ENCODE measurements at regions not wholly inside any gene's neighbourhood (a gene's known extent, or its start where the extent isn't known, plus 50 kb on each side); places are given as distances from the start of the nearest gene placed in this dataset.
"Not testable (repeated sequence)": the region's sequence is repeated elsewhere in the genome, so short reads cannot be mapped to it uniquely, and the experiment has no call there.

DNA sequence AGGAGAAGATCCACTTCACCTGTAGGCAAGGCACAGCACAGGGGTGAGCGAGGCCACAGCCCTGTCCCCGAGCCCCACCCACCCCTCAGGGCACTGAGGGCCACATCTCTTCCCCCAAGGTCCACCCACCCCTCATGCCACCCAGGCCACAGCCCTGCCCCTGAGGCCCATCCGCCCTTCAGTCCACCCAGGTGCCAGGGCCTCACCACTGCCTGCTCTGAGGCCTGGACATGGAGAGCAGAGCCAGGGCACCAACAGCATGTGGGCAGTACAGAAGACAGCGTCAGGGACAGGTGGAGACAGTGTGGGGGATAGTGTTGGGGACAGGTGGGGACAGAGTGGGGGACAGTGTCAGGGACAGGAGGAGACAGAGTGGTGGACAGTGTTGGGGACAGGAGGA, 138.3 kb downstream of the TMEM121 start:
- TF ChIP-seq, protein P1, sequence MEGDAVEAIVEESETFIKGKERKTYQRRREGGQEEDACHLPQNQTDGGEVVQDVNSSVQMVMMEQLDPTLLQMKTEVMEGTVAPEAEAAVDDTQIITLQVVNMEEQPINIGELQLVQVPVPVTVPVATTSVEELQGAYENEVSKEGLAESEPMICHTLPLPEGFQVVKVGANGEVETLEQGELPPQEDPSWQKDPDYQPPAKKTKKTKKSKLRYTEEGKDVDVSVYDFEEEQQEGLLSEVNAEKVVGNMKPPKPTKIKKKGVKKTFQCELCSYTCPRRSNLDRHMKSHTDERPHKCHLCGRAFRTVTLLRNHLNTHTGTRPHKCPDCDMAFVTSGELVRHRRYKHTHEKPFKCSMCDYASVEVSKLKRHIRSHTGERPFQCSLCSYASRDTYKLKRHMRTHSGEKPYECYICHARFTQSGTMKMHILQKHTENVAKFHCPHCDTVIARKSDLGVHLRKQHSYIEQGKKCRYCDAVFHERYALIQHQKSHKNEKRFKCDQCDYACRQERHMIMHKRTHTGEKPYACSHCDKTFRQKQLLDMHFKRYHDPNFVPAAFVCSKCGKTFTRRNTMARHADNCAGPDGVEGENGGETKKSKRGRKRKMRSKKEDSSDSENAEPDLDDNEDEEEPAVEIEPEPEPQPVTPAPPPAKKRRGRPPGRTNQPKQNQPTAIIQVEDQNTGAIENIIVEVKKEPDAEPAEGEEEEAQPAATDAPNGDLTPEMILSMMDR (IDR thresholded peaks at IDR 0.05; ENCODE audit: extremely low read depth, missing control alignments), result no peak
- DNase-seq (ENCODE audit: low spot score), result no peak

DNA sequence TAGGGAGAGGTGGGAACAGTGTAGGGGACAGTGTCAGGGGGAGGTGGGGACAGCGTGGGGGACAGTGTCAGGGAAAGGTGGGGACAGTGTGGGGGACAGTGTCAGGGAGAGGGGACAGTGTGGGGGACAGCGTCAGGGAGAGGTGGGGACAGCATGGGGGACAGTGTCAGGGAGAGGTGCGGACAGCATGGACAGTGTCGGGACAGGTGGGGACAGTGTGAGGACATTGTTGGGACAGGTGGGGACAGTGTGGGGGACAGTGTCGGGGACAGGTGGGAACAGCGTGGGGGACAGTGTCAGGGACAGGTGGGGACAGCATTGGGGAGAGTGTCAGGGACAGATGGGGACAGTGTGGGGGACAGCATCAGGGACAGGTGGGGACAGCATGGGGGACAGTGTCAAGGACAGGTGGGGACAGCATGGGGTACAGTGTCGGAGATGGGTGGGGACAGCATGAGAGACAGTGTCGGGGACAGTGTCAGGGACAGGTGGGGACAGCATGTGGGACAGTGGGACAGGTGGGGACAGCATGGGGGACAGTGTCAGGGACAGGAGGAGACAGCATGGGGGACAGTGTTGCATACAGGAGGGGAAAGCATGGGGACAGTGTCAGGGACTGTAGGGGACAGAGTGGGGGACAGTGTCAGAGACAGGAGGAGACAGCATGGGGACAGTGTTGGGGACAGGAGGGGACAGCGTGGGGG, 139.0 kb downstream of the TMEM121 start:
- no peak for DNase-seq (ENCODE audit: low spot score)
- TF ChIP-seq, protein P1 (IDR thresholded peaks at IDR 0.05; ENCODE audit: extremely low read depth, missing control alignments), result no peak

DNA sequence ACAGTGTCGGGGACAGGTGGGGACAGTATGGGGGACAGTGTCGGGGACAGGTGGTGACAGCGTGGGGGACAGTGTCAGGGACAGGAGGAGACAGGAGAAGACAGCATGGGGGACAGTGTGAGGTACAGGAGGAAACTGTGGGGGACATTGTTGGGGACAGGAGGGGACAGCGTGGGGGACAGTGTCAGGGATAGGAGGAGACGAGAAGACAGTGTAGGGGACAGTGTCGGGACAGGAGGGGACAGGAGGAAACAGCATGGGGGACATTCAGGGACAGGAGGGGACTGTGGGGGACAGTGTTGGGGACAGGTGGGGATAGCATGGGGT, 139.5 kb downstream of the TMEM121 start:
- DNase-seq (ENCODE audit: low spot score), result no peak
- TF ChIP-seq, protein P1 (IDR thresholded peaks at IDR 0.05; ENCODE audit: extremely low read depth, missing control alignments), result no peak

DNA sequence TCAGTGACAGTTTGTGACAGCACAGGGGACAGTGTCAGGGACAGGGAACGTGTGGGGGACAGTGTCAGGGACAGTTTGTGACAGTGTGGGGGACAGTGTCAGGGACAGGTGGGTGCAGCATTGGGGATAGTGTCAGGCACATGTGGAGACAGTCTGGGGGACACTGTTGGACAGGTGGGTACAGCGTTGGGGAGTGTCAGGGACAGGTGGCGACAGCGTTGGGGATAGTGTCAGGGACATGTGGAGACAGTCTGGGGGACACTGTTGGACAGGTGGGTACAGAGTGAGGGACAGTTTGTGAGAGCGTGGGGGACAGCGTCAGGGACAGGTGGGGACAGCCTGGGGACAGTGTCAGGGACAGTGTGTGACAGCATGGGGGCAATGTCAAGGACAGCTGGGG, 140.0 kb downstream of the TMEM121 start:
- TF ChIP-seq, protein P1 (IDR thresholded peaks at IDR 0.05; ENCODE audit: extremely low read depth, missing control alignments), result no peak
- no peak for DNase-seq (ENCODE audit: low spot score)

DNA sequence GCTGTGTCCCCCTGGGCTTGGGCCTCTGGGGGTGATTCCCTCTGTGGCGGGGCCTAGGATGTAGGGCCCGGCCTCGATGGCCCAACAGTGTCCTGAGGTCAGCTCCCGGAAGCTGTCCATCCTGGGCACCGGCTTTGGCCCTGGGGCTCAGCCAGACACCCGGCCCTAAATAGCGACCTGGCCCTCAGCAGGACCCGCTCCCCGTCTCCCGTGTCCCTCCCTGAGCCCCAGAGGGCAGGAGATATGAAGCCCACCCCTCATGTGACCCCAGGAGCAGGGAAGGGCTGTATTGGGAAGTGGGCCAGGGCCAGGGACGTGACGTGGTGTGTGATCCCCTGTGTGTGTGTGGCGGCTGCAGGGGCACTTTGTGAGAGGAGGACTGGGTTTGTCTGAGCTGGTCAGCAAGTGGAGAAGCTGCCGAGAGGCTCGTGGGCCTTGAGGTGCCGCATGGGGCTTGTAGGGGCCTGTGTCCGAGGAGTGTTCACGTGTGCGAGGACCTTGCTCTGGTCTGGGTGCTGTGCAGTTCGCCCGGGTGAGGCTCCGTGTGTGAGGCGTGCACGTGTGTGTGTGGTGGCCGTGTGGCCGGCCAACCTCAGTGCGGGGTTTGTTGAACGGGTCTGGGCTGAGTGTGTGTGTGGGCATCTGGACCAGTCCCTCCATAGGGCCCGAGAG, 140.7 kb downstream of the TMEM121 start:
- not testable (repeated sequence) for DNase-seq (ENCODE audit: low spot score)

DNA sequence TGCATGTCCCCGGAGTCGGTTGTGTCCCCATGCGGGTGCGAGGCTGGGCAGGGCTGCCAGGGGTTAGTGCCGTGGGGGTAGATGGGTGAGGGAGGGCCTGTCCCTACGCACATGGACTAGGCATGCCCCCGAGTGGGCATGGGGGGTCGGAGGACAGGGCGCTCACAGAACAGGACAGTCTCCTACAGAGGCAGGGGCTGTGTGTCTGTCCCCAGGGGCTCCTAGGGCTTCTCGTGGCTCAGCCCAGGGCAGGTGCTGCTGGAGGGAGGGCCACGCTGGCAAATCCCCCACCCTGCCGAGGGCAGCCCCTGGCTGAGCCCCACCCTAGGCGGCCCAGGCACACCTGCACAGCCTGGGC, 141.3 kb downstream of the TMEM121 start:
- not testable (repeated sequence) for DNase-seq (ENCODE audit: low spot score)

DNA sequence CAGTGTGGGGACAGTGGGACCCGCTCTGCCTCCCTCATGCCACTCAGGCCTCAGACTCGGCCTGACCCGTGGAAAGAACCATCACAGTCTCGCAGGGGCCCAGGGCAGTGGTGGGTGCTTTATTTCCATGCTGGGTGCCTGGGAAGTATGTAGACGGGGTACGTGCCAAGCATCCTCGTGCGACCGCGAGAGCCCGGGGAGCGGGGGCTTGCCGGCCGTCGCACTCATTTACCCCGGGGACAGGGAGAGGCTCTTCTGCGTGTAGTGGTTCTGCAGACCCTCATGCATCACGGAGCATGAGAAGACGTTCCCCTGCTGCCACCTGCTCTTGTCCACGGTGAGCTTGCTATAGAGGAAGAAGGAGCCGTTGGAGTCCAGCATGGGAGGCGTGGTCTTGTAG, 141.6 kb downstream of the TMEM121 start:
- DNase-seq (ENCODE audit: low spot score), result not testable (repeated sequence)

DNA sequence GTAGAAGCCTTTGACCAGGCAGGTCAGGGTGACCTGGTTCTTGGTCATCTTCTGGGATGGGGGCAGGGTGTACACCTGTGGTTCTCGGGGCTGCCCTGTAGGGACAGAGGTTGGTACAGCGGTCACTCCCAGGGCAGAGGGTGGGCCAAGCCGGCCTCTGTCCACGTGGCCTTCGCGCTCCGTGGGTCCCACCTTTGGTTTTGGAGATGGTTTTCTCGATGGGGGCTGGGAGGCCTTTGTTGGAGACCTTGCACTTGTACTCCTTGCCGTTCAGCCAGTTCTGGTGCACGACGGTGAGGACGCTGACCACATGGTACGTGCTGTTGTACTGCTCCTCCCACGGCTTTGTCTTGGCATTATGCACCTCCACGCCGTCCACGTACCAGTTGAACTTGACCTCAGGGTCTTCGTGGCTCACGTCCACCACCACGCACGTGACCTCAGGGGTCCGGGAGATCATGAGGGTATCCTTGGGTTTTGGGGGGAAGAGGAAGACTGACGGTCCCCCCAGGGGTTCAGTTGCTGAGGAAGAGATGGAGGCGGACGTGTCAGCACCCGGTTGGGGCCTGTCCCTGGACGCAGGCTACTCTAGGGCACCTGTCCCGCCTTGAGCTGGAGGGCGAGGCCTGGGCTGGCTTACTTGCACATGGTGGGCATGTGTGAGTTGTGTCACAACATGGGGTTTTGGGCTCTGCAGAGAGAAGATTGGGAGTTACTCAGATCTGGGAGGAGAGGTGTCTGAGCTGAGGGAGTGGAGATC, 142.3 kb downstream of the TMEM121 start:
- not testable (repeated sequence) for DNase-seq (ENCODE audit: low spot score)

DNA sequence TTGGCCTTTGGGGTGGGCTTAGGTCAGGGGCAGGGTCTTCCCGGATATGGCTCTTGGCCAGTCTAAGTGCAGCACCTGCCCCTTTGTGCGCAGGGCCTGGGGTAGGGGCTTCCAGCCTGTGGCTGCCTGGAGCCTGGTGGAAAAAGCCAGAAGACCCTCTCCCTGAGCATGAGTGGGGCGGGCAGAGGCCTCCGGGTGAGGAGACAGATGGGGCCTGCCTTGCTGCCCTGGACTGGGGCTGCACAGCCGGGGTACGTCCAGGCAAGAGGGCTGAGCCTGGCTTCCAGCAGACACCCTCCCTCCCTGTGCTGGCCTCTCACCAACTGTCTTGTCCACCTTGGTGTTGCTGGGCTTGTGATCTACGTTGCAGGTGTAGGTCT, 142.8 kb downstream of the TMEM121 start:
- DNase-seq (ENCODE audit: low spot score), result not testable (repeated sequence)

DNA sequence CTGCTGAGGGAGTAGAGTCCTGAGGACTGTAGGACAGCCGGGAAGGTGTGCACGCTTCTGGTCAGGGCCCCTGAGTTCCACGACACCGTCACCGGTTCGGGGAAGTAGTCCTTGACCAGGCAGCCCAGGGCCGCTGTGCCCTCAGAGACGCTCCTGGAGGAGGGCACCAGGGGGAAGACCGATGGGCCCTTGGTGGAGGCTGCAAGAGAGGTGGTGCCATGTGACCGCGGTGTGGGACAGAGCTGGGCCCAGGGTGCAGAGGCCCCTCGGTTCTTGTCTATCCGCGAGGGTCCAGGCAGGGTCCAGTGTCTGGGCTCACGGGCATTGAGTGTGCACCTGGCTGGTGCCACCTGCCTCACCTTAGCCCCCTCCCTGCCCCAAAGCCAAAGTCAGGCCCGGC, 143.3 kb downstream of the TMEM121 start:
- DNase-seq (ENCODE audit: low spot score), result not testable (repeated sequence)

DNA sequence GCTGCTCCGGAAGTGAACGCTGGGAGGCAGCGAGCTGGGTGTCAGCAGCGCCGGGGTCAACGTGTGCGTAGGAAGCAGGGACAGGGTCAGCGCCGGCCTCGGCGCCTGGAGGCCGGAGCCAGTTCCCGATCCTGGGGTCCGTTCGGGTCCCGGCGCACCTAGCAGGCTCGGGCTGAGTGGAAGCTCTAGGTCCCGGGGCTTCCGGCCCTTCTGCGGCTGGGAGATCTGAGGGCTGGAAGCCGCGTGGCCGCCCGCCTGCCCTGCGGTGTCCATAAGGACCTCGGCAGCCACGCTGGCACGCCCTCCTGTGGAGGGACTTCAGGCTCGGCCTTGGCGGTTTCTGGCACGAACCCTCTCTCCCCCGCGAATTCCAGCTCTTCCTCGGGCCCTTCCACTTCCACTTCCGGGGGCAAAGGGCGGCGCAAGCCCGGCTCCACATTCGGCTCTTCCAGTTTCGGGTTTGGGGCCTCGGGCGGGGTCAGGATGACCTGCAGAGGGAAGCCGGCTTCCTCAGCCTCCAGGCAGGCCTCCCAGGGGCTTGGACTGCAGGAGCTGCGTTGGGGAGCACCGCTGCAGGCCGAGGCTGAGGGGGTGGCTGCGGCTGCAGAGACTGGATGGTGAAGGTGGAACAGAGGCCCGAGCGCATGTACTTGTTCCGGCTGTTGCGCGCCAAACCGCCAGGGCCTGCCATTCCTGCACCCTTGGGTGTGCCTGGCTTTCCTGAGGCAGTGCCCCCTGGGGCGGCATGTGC, 146.2 kb downstream of the TMEM121 start:
- not testable (repeated sequence) for DNase-seq (ENCODE audit: low spot score)

DNA sequence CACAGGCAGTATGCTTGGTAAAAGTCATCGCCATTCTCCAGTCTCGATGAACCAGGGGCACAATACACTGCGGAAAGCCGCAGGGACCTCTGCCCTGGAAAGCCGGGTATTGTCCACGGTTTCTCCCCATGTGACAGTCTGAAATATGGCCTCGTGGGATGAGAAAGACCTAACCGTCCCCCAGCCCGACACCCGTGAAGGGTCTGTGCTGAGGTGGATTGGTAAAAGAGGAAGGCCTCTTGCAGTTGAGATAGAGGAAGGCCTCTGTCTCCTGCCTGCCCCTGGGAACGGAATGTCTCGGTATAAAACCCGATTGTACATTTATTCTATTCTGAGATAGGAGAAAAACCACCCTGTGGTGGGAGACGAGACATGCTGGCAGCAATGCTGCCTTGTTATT, 149.1 kb downstream of the TMEM121 start:
- not testable (repeated sequence) for DNase-seq (ENCODE audit: low spot score)

DNA sequence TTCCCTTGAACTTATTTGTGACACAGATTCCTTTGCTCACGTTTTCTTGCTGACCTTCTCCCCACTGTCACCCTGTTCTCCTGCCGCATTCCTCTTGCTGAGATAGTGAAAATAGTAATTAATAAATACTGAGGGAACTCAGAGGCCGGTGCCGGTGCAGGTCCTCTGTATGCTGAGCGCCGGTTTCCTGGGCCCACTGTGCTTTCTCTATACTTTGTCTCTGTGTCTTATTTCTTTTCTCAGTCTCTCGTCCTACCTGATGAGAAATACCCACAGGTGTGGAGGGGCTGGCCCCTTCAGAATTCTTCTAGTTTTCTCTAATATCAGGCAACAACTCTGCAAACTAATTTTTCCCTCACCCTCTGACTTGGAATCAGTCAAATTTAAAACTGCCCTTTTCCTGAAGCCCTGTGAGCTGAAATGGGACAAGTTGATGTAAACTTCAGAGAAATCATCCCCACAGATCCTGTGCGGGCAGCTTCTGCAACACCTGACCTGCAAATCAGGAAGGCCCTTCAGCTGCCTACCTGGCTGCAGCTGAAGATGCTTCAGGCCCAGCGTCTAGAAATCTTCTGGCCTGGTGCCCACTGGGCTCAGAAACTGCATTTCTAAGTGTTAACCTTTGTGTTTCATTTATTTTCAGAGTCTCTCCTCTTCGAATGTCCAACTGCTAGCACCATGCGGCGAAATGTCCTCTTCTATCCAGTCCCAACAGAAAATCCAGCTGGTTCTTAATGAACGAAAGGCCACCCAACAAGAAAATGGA, 149.7 kb downstream of the TMEM121 start:
- not testable (repeated sequence) for DNase-seq (ENCODE audit: low spot score)

DNA sequence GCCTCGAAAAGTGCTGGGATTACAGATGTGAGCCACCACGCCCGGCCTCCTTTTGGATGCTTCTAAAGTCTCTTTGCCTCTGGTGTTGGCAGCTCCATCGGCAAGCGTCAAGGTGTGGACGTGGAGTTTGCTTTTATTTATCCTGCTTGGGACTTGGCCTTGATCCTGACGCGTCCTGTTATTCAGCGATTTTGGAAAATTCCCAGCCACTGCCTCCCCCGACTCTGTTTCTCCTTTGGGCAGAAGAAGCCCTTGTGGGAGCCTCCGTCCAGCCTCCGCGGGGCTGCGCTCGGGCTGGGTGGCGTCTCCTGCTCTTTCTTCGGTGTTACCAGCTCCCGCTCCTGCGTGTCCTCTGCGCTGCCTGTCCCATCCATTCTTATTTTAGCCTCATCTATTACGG, 151.7 kb downstream of the TMEM121 start:
- not testable (repeated sequence) for DNase-seq (ENCODE audit: low spot score)

All from GM20000 (cell line).